HEK293 (cell line): ENCODE measurements at regions not wholly inside any gene's neighbourhood (a gene's known extent, or its start where the extent isn't known, plus 50 kb on each side); places are given as distances from the start of the nearest gene placed in this dataset.

Source experiments
- CTCF ChIP-seq: fragments of 450-650 bp; formaldehyde crosslinking; IDR thresholded peaks from 2 replicates; pipeline ENCODE4 v1.5.1; 2016; ENCODE audit warnings: missing biosample characterization, missing genetic modification characterization
- MEIS1 ChIP-seq: sonication (generic); formaldehyde crosslinking; IDR thresholded peaks from 2 replicates; pipeline ENCODE4 v1.8.1; 2022; ENCODE audit warnings: missing genetic modification reagents, mild to moderate bottlenecking, borderline replicate concordance
- ZNF121 ChIP-seq: fragments of 450-650 bp; formaldehyde crosslinking; IDR thresholded peaks from 2 replicates; pipeline ENCODE4 v1.5.1; 2016; ENCODE audit warnings: missing biosample characterization, missing genetic modification characterization
- ZNF24 ChIP-seq: fragments of 450-650 bp; formaldehyde crosslinking; IDR thresholded peaks from 2 replicates; pipeline ENCODE4 v1.5.1; 2016; ENCODE audit warnings: missing biosample characterization, missing genetic modification characterization
- ZNF274 ChIP-seq, 2 experiments: fragments of 200-500 bp in 1 of 2; fragments of 450-650 bp in 1 of 2; sonication (Bioruptor generic) in 1 of 2; formaldehyde crosslinking in 1 of 2; IDR thresholded peaks; 2 replicates each; pipeline versions ENCODE4 v1.5.1 to v1.6.1; 2014 to 2016; ENCODE audit warnings: borderline replicate concordance in 1 of 2, inconsistent platforms in 1 of 2, low read length in 1 of 2, missing biosample characterization in 1 of 2, missing genetic modification characterization in 1 of 2
- ZNF341 ChIP-seq: fragments of 450-650 bp; formaldehyde crosslinking; IDR thresholded peaks from 2 replicates; pipeline ENCODE4; 2016; ENCODE audit warnings: low read depth, missing biosample characterization, missing genetic modification characterization
- ZNF350 ChIP-seq: fragments of 450-650 bp; formaldehyde crosslinking; IDR thresholded peaks from 2 replicates; pipeline ENCODE4 v1.5.0; 2017; ENCODE audit warnings: missing biosample characterization, mild to moderate bottlenecking, missing genetic modification characterization
- ZNF560 ChIP-seq: fragments of 450-650 bp; formaldehyde crosslinking; IDR thresholded peaks from 2 replicates; pipeline ENCODE4 v1.5.1; 2017; ENCODE audit warnings: missing biosample characterization, missing genetic modification characterization, borderline replicate concordance
- TF ChIP-seq, protein P1 (sequence below): fragments of 450-650 bp; formaldehyde crosslinking; IDR thresholded peaks from 2 replicates; pipeline ENCODE4 v1.5.1; 2016; ENCODE audit warnings: missing biosample characterization, missing genetic modification characterization
- TF ChIP-seq, protein P2 (sequence below): fragments of 450-650 bp; formaldehyde crosslinking; IDR thresholded peaks from 2 replicates; pipeline ENCODE4 v1.5.1; 2016; ENCODE audit warnings: missing biosample characterization, missing genetic modification characterization
- TF ChIP-seq, protein P3 (sequence below): fragments of 450-650 bp; formaldehyde crosslinking; IDR thresholded peaks from 2 replicates; pipeline ENCODE4 v1.5.1; 2016; ENCODE audit warnings: missing biosample characterization, missing genetic modification characterization

- TF ChIP-seq CTCF (tag by site-specific recombination) (no peak), ZNF24 (tag by site-specific recombination) (no peak), ZNF121 (no peak), ZNF350 (tag by site-specific recombination) (no peak), ZNF341 (tag by site-specific recombination) (no peak), ZNF274 (IDR thresholded peaks at IDR 0.05; ENCODE audit: low read length) (no peak), ZNF274 (tag by site-specific recombination; IDR thresholded peaks at IDR 0.05; ENCODE audit: borderline replicate concordance) (no peak), MEIS1 (CRISPR knock-in tag) (no peak), ZNF560 (tag by site-specific recombination) (no peak)
- TF ChIP-seq, protein P1, sequence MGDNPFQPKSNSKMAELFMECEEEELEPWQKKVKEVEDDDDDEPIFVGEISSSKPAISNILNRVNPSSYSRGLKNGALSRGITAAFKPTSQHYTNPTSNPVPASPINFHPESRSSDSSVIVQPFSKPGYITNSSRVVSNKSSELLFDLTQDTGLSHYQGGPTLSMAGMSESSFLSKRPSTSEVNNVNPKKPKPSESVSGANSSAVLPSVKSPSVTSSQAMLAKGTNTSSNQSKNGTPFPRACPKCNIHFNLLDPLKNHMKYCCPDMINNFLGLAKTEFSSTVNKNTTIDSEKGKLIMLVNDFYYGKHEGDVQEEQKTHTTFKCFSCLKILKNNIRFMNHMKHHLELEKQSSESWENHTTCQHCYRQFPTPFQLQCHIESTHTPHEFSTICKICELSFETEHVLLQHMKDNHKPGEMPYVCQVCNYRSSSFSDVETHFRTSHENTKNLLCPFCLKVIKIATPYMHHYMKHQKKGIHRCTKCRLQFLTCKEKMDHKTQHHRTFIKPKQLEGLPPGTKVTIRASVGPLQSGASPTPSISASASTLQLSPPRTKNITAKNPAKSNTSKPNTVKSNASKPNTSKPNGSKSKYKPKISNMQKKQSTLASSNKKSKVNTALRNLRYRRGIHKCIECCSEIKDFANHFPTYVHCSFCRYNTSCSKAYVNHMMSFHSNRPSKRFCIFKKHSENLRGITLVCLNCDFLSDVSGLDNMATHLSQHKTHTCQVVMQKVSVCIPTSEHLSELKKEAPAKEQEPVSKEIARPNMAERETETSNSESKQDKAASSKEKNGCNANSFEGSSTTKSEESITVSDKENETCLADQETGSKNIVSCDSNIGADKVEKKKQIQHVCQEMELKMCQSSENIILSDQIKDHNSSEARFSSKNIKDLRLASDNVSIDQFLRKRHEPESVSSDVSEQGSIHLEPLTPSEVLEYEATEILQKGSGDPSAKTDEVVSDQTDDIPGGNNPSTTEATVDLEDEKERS (tag by site-specific recombination): no peak
- TF ChIP-seq, protein P2, sequence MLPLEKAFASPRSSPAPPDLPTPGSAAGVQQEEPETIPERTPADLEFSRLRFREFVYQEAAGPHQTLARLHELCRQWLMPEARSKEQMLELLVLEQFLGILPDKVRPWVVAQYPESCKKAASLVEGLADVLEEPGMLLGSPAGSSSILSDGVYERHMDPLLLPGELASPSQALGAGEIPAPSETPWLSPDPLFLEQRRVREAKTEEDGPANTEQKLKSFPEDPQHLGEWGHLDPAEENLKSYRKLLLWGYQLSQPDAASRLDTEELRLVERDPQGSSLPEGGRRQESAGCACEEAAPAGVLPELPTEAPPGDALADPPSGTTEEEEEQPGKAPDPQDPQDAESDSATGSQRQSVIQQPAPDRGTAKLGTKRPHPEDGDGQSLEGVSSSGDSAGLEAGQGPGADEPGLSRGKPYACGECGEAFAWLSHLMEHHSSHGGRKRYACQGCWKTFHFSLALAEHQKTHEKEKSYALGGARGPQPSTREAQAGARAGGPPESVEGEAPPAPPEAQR: no peak
- TF ChIP-seq, protein P3, sequence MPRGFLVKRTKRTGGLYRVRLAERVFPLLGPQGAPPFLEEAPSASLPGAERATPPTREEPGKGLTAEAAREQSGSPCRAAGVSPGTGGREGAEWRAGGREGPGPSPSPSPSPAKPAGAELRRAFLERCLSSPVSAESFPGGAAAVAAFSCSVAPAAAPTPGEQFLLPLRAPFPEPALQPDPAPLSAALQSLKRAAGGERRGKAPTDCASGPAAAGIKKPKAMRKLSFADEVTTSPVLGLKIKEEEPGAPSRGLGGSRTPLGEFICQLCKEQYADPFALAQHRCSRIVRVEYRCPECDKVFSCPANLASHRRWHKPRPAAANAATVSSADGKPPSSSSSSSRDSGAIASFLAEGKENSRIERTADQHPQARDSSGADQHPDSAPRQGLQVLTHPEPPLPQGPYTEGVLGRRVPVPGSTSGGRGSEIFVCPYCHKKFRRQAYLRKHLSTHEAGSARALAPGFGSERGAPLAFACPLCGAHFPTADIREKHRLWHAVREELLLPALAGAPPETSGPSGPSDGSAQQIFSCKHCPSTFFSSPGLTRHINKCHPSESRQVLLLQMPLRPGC (tag by site-specific recombination): no peak
Observed at GRCh38 chr3:82938821-82939328, 1177.4 kb upstream of the GBE1 start.
